ENCODE measurements at regions not wholly inside any gene's neighbourhood (a gene's known extent, or its start where the extent isn't known, plus 50 kb on each side); places are given as distances from the start of the nearest gene placed in this dataset.

DNA sequence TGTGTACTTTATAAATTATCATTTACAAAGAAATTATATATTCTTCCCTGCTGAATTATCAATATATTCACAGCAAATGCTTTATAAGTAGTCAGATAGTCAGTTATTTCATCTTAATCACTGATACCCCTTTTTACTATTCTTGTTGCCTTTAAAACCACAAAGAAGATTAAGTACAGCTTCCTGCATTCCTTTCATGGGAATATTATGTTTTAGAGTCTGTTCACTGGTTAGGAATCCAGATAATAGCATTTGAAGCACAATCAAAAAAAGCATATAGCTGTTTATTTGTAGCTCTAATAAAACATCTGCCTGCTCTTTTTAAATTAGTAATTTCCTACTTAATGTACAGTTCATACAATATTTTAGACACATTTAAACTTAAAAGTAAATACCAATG is 508.9 kb downstream of the FBXO15 start:
- DNase-seq (ENCODE audit: low read depth) = no peak

DNA sequence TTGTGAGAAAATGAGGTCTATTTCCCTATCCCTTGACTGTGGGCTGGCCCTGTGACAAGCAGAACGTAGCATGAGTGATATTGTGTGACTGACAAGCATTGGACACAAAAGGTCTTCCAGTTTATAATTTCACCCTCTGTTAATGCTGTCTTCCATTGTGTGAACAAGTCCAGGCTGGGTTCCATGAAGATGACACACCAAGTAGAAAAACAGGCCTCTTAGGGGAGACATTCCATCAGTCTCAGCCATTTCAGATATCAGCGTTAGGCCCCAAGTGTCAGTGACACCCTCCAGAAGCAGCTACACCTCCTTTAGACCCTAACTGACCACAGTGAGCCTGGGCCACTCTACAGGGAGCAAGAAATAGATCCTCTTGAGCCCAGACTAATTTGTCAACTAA is 511.3 kb downstream of the FBXO15 start:
- DNase-seq (ENCODE audit: low read depth) = no peak

- DNase-seq (ENCODE audit: low read depth) = no peak
These were observed 520.8 kb downstream of the FBXO15 start for GRCh38 chr18:73626859-73627258.

- no peak for DNase-seq (ENCODE audit: low read depth)
These were observed 521.4 kb downstream of the FBXO15 start for GRCh38 chr18:73626221-73626620.

- no peak for DNase-seq (ENCODE audit: low read depth)
These were observed 526.5 kb downstream of the FBXO15 start for GRCh38 chr18:73621091-73621490.

DNA sequence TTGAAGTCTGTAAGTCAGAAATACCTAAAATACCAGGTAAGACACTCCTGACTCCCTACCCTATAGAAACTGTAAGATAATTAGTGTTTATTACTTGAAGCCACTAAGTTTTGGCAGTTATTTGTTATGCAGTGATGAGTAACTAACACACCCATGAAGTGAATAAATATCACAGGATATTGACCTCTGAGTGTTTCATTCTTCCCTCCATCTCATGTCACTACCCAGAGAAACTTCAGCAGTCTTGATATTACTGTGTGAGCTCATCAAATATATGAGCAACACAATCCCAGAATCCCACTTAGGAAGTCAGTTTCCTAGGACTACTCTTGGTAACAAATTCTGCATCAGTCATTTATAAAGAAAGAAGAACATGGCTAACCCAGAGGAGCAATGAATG is 529.7 kb downstream of the FBXO15 start:
- DNase-seq (ENCODE audit: low read depth) = no peak

DNA sequence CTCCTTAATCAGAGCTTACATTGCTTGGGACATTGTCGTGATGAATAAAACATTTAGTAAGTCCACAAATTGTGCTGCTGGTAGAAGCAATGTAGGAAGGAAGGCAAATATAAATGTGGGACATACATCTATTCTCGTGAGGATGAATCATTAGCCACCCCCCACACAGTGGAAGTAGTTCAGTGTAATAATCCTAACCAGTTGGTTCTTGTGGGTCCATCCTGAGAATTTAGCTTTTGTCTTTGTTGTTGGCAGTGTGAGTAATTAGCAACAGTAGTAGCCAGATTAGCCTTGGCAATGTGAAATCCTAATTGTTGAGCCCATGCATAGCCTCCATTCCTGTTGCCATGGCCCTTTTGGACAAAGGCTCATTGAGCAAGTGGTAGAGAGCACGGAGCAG is 532.1 kb downstream of the FBXO15 start:
- DNase-seq (ENCODE audit: low read depth) = no peak

DNA sequence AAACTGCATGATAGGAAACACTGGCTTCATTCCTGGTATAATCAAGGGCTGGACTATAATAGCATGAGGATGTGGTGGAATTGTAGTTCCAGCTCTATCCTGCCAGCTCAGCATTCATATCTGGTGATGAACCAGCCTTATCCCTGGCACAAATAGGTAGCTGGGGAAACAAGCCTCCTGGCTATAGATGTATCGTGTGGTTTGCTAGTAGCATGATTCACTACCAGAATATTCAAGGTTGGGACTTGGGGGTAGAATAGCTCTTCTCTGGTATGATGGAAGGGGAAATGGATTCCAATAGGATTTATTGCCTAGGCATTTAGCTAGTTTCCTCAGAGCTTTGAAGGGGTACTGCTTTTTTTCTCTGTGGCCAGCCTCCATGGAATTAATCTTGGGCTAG is 532.8 kb downstream of the FBXO15 start:
- DNase-seq (ENCODE audit: low read depth) = no peak

DNA sequence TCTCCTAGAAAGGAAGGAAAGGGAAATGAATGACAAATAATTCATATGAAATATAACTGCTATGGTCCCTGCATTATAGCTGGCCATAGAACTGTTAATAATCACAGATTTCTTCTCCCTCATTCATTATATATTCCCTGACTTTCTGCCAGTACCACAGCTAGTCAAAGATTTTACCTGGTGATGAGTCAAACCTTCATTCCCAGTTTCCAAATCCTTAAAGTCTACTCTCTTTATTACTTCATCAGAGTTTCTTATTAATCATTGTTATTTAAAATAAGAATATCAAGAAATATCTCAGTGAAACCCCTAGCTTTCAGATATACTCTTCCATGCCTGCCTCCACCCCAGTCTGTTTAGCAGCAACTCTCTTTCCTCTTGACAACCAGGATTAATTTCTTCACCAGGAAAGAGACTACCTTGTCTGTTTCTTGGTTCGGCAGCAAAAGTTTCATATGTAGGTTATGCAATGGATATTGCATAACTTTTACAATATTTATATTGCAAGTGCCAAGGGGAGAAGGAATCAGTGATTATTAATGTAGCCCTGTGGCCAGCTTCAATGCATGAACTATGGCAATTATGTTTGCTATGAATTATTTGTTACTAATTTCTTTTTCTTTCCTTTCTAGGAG is 533.8 kb downstream of the FBXO15 start:
- no peak for DNase-seq (ENCODE audit: low read depth)

GRCh38 chr18:73597832-73598615 is 549.6 kb downstream of the FBXO15 start:
- DNase-seq (ENCODE audit: low read depth) = no peak

DNA sequence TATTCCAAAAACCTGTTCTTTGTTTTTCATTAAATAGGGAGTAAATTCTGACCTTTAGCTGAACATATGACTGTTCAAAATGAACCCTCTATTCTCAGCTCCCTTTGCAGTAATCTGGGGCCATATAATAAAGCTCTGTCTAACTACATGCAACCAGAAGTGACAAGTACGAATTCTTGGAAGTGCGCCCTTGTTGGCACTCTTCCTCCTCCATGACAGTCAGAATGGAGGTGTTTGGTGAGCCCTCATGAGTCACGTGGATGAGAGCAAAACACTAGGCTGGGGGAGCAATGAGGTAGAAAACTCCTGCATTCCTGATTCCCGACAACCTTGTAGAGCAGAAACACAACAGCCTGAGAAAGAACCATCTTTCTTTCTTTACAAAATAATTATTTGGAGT is 552.9 kb downstream of the FBXO15 start:
- DNase-seq (ENCODE audit: low read depth) = no peak

- DNase-seq (ENCODE audit: low read depth) = no peak
These were observed 554.4 kb downstream of the FBXO15 start for GRCh38 chr18:73593207-73593606.

GRCh38 chr18:73590950-73591349 is 556.7 kb downstream of the FBXO15 start:
- no peak for DNase-seq (ENCODE audit: low read depth)

GRCh38 chr18:73579698-73580097 is 567.9 kb downstream of the FBXO15 start:
- no peak for DNase-seq (ENCODE audit: low read depth)

GRCh38 chr18:73577365-73577764 is 570.3 kb downstream of the FBXO15 start:
- no peak for DNase-seq (ENCODE audit: low read depth)

DNA sequence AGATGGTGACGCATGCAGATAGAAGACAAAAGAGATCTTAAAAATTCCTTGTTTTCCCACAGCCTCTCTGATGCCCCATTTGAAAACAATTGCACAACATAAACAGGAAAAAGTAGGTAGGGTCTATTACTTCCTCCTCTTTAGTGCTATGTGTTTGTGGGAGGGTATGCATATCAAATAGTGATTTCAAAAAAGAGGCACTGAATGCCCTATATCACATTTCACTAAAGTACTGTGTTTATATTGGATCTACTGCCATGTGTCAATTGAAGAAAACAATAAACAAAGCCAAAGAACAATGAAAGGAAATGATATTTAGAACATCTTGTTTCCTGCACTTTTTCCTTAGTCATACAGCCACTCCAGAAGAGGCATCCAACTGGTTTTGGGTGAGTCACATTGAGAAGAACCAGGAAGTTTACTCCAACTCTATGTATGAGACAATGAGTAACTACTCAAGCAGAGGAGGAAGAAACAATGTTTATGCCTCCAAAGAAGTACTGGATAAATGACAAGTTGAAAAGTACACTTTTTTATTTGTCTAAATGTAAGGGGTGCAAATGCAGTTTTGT is 583.6 kb downstream of the FBXO15 start:
- no peak for DNase-seq (ENCODE audit: low read depth)

DNA sequence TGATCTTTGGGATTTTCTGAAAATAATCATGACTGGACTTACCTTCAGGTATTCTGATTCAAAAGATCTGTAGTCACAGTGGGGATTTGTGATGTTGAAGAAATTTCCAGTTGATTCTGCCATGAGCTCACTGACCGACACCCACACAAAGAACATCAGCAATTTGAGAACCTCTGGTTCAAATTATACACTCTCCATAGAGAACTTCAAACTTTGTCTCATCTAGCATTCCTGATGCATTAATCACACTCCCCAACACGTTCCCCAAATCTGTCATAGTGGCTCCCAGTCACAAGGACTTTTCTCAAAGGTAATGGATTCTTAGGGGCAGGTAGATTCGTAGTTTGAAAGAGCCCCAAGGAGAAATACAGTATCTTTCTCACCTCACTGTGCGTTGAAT is 584.3 kb downstream of the FBXO15 start:
- no peak for DNase-seq (ENCODE audit: low read depth)

GRCh38 chr18:73556904-73557303 is 590.7 kb downstream of the FBXO15 start:
- no peak for DNase-seq (ENCODE audit: low read depth)

GRCh38 chr18:73552171-73552570 is 595.5 kb downstream of the FBXO15 start:
- DNase-seq (ENCODE audit: low read depth) = no peak

GRCh38 chr18:73551211-73551610 is 596.4 kb downstream of the FBXO15 start:
- no peak for DNase-seq (ENCODE audit: low read depth)

DNA sequence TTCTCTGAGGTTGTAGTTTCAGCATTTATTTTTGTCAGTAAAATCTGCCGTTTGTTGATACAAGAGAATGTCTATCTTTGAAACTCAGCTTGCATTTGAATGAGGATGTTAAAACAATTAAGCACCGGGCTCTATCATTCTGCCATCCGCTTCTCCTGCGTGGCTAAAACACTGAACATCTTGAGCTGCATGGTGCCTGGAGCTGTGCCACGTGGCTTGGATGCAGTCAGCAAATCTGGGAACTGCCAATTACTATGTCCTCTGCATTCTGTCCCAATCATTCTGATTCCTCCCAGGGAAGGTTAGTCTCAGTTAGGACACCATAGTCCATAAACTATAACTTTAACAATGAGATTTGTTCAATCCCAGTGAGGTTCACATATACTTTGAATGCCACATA is 598.4 kb downstream of the FBXO15 start:
- DNase-seq (ENCODE audit: low read depth) = no peak

GRCh38 chr18:73545472-73545871 is 602.2 kb downstream of the FBXO15 start:
- no peak for DNase-seq (ENCODE audit: low read depth)

- no peak for DNase-seq (ENCODE audit: low read depth)
These were observed 603.0 kb downstream of the FBXO15 start for GRCh38 chr18:73544617-73545016.
